ENCODE measurements at regions not wholly inside any gene's neighbourhood (a gene's known extent, or its start where the extent isn't known, plus 50 kb on each side); places are given as distances from the start of the nearest gene placed in this dataset.

DNA sequence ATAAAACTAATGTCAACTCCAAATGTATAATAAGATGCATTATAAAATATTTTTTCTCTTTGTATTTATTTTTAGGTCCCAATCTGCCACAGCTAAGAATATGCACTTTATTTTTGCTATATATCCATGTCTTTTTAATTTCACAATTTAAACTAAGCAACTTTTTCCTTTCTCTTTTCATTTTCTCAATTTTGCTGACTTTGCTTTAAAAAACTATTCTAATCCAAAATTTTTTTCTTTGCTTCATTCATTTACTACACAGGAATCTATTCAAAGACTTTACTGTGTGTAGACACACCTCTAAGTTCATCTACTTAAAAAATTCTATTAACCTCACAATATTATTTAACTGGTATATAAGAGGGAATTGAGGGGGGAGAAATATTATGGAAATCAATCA is 201.9 kb downstream of the ADGRA3 start:
- no peak for DNase-seq (ENCODE audit: extremely low read depth in 1 of 4, low spot score in 3 of 4)
- in situ Hi-C loops (cut with MboI): no loop called here
- no peaks in the 10 kb centered on the region for H3K4me1 ChIP-seq (replicated peaks in 1 of 2; ENCODE audit: control insufficient read depth in 2 of 2, insufficient read depth in 2 of 2, low read length in 2 of 2)
- ChIA-PET CTCF (ENCODE audit: low intra/inter-chr PET ratio) (no interaction called here), POLR2A (no interaction called here)
- TF ChIP-seq C11orf30 (IDR thresholded peaks at IDR 0.05; ENCODE audit: low read depth) (peak; percentile 73), ZNF316 (IDR thresholded peaks at IDR 0.05) (peak; percentile 91), SRF (CRISPR knock-in tag; IDR thresholded peaks at IDR 0.05) (no peak), TAF15 (IDR thresholded peaks at IDR 0.05; ENCODE audit: low read depth, low read length) (no peak), RAD51 (IDR thresholded peaks at IDR 0.05; ENCODE audit: borderline replicate concordance, low read depth) (no peak), MAFK (IDR thresholded peaks at IDR 0.05; ENCODE audit: low read length) (peak; percentile 69), ZNF57 (CRISPR knock-in tag; IDR thresholded peaks at IDR 0.05) (no peak), MAFF (IDR thresholded peaks at IDR 0.05; ENCODE audit: low read length) (peak; percentile 77)
- TF ChIP-seq, protein P1, sequence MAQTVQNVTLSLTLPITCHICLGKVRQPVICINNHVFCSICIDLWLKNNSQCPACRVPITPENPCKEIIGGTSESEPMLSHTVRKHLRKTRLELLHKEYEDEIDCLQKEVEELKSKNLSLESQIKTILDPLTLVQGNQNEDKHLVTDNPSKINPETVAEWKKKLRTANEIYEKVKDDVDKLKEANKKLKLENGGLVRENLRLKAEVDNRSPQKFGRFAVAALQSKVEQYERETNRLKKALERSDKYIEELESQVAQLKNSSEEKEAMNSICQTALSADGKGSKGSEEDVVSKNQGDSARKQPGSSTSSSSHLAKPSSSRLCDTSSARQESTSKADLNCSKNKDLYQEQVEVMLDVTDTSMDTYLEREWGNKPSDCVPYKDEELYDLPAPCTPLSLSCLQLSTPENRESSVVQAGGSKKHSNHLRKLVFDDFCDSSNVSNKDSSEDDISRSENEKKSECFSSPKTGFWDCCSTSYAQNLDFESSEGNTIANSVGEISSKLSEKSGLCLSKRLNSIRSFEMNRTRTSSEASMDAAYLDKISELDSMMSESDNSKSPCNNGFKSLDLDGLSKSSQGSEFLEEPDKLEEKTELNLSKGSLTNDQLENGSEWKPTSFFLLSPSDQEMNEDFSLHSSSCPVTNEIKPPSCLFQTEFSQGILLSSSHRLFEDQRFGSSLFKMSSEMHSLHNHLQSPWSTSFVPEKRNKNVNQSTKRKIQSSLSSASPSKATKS (CRISPR knock-in tag; IDR thresholded peaks at IDR 0.05): no peak
- H3K9ac ChIP-seq (ENCODE audit: insufficient read depth in 1 of 2, low read depth in 2 of 2, low read length in 2 of 2): no peak overlapping the region
- no peak for FAIRE-seq
- H2AFZ ChIP-seq (ENCODE audit: low read depth, low read length): no peak overlapping the region
- H3K36me3 ChIP-seq (ENCODE audit: control insufficient read depth, insufficient read depth, low read length): no peaks in the 10 kb centered on the region
- ATAC-seq: no peak
- no peak overlapping the region for H3K4me3 ChIP-seq
- H4K20me1 ChIP-seq (replicated peaks; ENCODE audit: control insufficient read depth, insufficient read depth, low read length): no peaks in the 10 kb centered on the region
- H3K79me2 ChIP-seq (ENCODE audit: control insufficient read depth, insufficient read depth, low read length): no peaks in the 10 kb centered on the region
- no TSS peak for BruUV-seq (replicated peaks)
- H3K27ac ChIP-seq (ENCODE audit: extremely low read depth, low read depth, low read length): no peak overlapping the region
- no peaks in the 10 kb centered on the region for H3K9me3 ChIP-seq (replicated peaks; ENCODE audit: control insufficient read depth, insufficient read depth, low read depth, low read length)
- no peaks in the 10 kb centered on the region for H3K9me1 ChIP-seq (ENCODE audit: control insufficient read depth, insufficient read depth, low read length)
- no peaks in the 10 kb centered on the region for H3K27me3 ChIP-seq (ENCODE audit: control insufficient read depth in 2 of 2, insufficient read depth in 2 of 2, low read length in 2 of 2)
- H3K4me2 ChIP-seq (ENCODE audit: insufficient read depth, low read length): no peak overlapping the region
- intact Hi-C loops (cut with micrococcal nuclease): no loop called here

Measured in K562 (cell line).